ENCODE measurements at regions not wholly inside any gene's neighbourhood (a gene's known extent, or its start where the extent isn't known, plus 50 kb on each side); places are given as distances from the start of the nearest gene placed in this dataset.
"Not testable (repeated sequence)": the region's sequence is repeated elsewhere in the genome, so short reads cannot be mapped to it uniquely, and the experiment has no call there.

GRCh38 chr14:19268047-19268627 lies 166.0 kb downstream of the POTEG start:
- H3K27me3 ChIP-seq (ENCODE audit: insufficient read depth, poor library complexity, severe bottlenecking); H3K9me3 ChIP-seq (ENCODE audit: severe bottlenecking); H3K36me3 ChIP-seq (ENCODE audit: low read depth); H3K4me3 ChIP-seq (ENCODE audit: severe bottlenecking); DNase-seq (ENCODE audit: low spot score); H3K4me1 ChIP-seq (ENCODE audit: insufficient read depth, poor library complexity, severe bottlenecking); H3K27ac ChIP-seq (ENCODE audit: poor library complexity, severe bottlenecking); ATAC-seq (ENCODE audit: low read depth): not testable (repeated sequence)

GRCh38 chr14:19272235-19272634 lies 161.9 kb downstream of the POTEG start:
- not testable (repeated sequence) for H3K27me3 ChIP-seq (ENCODE audit: insufficient read depth, poor library complexity, severe bottlenecking); H3K27ac ChIP-seq (ENCODE audit: poor library complexity, severe bottlenecking); DNase-seq (ENCODE audit: low spot score); ATAC-seq (ENCODE audit: low read depth); H3K36me3 ChIP-seq (ENCODE audit: low read depth); H3K9me3 ChIP-seq (ENCODE audit: severe bottlenecking); H3K4me3 ChIP-seq (ENCODE audit: severe bottlenecking); H3K4me1 ChIP-seq (ENCODE audit: insufficient read depth, poor library complexity, severe bottlenecking)

GRCh38 chr14:19289669-19290068 lies 144.5 kb downstream of the POTEG start:
- H3K27me3 ChIP-seq (ENCODE audit: insufficient read depth, poor library complexity, severe bottlenecking); H3K4me3 ChIP-seq (ENCODE audit: severe bottlenecking); H3K4me1 ChIP-seq (ENCODE audit: insufficient read depth, poor library complexity, severe bottlenecking); H3K27ac ChIP-seq (ENCODE audit: poor library complexity, severe bottlenecking); H3K9me3 ChIP-seq (ENCODE audit: severe bottlenecking); H3K36me3 ChIP-seq (ENCODE audit: low read depth): not testable (repeated sequence)
- peak; percentile 11 for DNase-seq (ENCODE audit: low spot score)
- ATAC-seq (ENCODE audit: low read depth), result peak; percentile 70; the same call in 2 of the 3 replicates

- not testable (repeated sequence) for H3K9me3 ChIP-seq (ENCODE audit: severe bottlenecking); ATAC-seq (ENCODE audit: low read depth); H3K4me1 ChIP-seq (ENCODE audit: insufficient read depth, poor library complexity, severe bottlenecking); DNase-seq (ENCODE audit: low spot score); H3K36me3 ChIP-seq (ENCODE audit: low read depth); H3K27me3 ChIP-seq (ENCODE audit: insufficient read depth, poor library complexity, severe bottlenecking); H3K27ac ChIP-seq (ENCODE audit: poor library complexity, severe bottlenecking); H3K4me3 ChIP-seq (ENCODE audit: severe bottlenecking)
Observed at GRCh38 chr14:19300243-19300642, 133.9 kb downstream of the POTEG start.

GRCh38 chr14:19300838-19301237 lies 133.3 kb downstream of the POTEG start:
- not testable (repeated sequence) for H3K4me3 ChIP-seq (ENCODE audit: severe bottlenecking); H3K27me3 ChIP-seq (ENCODE audit: insufficient read depth, poor library complexity, severe bottlenecking); H3K36me3 ChIP-seq (ENCODE audit: low read depth); ATAC-seq (ENCODE audit: low read depth); H3K4me1 ChIP-seq (ENCODE audit: insufficient read depth, poor library complexity, severe bottlenecking); H3K9me3 ChIP-seq (ENCODE audit: severe bottlenecking); H3K27ac ChIP-seq (ENCODE audit: poor library complexity, severe bottlenecking)
- peak; percentile 28 for DNase-seq (ENCODE audit: low spot score)

GRCh38 chr14:19303844-19304243 lies 130.3 kb downstream of the POTEG start:
- H3K4me1 ChIP-seq (ENCODE audit: insufficient read depth, poor library complexity, severe bottlenecking); H3K9me3 ChIP-seq (ENCODE audit: severe bottlenecking); DNase-seq (ENCODE audit: low spot score); H3K4me3 ChIP-seq (ENCODE audit: severe bottlenecking); H3K36me3 ChIP-seq (ENCODE audit: low read depth); H3K27me3 ChIP-seq (ENCODE audit: insufficient read depth, poor library complexity, severe bottlenecking); H3K27ac ChIP-seq (ENCODE audit: poor library complexity, severe bottlenecking): not testable (repeated sequence)
- ATAC-seq (ENCODE audit: low read depth), result peak; percentile 7; the same call in 1 of the 3 replicates

- DNase-seq (ENCODE audit: low spot score); H3K36me3 ChIP-seq (ENCODE audit: low read depth); H3K27ac ChIP-seq (ENCODE audit: poor library complexity, severe bottlenecking); H3K4me1 ChIP-seq (ENCODE audit: insufficient read depth, poor library complexity, severe bottlenecking); H3K27me3 ChIP-seq (ENCODE audit: insufficient read depth, poor library complexity, severe bottlenecking); H3K9me3 ChIP-seq (ENCODE audit: severe bottlenecking); H3K4me3 ChIP-seq (ENCODE audit: severe bottlenecking): not testable (repeated sequence)
- peak; percentile 72 for ATAC-seq (ENCODE audit: low read depth)
Observed at GRCh38 chr14:19304442-19304841, 129.7 kb downstream of the POTEG start.

- H3K9me3 ChIP-seq (ENCODE audit: severe bottlenecking); H3K36me3 ChIP-seq (ENCODE audit: low read depth); H3K27me3 ChIP-seq (ENCODE audit: insufficient read depth, poor library complexity, severe bottlenecking); ATAC-seq (ENCODE audit: low read depth); H3K4me3 ChIP-seq (ENCODE audit: severe bottlenecking); H3K27ac ChIP-seq (ENCODE audit: poor library complexity, severe bottlenecking); H3K4me1 ChIP-seq (ENCODE audit: insufficient read depth, poor library complexity, severe bottlenecking); DNase-seq (ENCODE audit: low spot score): not testable (repeated sequence)
Observed at GRCh38 chr14:19304918-19305317, 129.2 kb downstream of the POTEG start.

- not testable (repeated sequence) for ATAC-seq (ENCODE audit: low read depth); H3K27me3 ChIP-seq (ENCODE audit: insufficient read depth, poor library complexity, severe bottlenecking); H3K27ac ChIP-seq (ENCODE audit: poor library complexity, severe bottlenecking); H3K4me3 ChIP-seq (ENCODE audit: severe bottlenecking); H3K36me3 ChIP-seq (ENCODE audit: low read depth); DNase-seq (ENCODE audit: low spot score); H3K4me1 ChIP-seq (ENCODE audit: insufficient read depth, poor library complexity, severe bottlenecking); H3K9me3 ChIP-seq (ENCODE audit: severe bottlenecking)
Observed at GRCh38 chr14:19305776-19306175, 128.4 kb downstream of the POTEG start.

- DNase-seq (ENCODE audit: low spot score); H3K9me3 ChIP-seq (ENCODE audit: severe bottlenecking); ATAC-seq (ENCODE audit: low read depth); H3K4me1 ChIP-seq (ENCODE audit: insufficient read depth, poor library complexity, severe bottlenecking); H3K36me3 ChIP-seq (ENCODE audit: low read depth); H3K27ac ChIP-seq (ENCODE audit: poor library complexity, severe bottlenecking); H3K4me3 ChIP-seq (ENCODE audit: severe bottlenecking); H3K27me3 ChIP-seq (ENCODE audit: insufficient read depth, poor library complexity, severe bottlenecking): not testable (repeated sequence)
Observed at GRCh38 chr14:19306405-19306804, 127.7 kb downstream of the POTEG start.

GRCh38 chr14:19311023-19311422 lies 123.1 kb downstream of the POTEG start:
- not testable (repeated sequence) for H3K27me3 ChIP-seq (ENCODE audit: insufficient read depth, poor library complexity, severe bottlenecking); H3K9me3 ChIP-seq (ENCODE audit: severe bottlenecking); H3K4me3 ChIP-seq (ENCODE audit: severe bottlenecking); H3K4me1 ChIP-seq (ENCODE audit: insufficient read depth, poor library complexity, severe bottlenecking); H3K36me3 ChIP-seq (ENCODE audit: low read depth); H3K27ac ChIP-seq (ENCODE audit: poor library complexity, severe bottlenecking); DNase-seq (ENCODE audit: low spot score)
- ATAC-seq (ENCODE audit: low read depth), result peak; percentile 65; the same call in 2 of the 3 replicates

- H3K4me3 ChIP-seq (ENCODE audit: severe bottlenecking); H3K9me3 ChIP-seq (ENCODE audit: severe bottlenecking); H3K36me3 ChIP-seq (ENCODE audit: low read depth); H3K4me1 ChIP-seq (ENCODE audit: insufficient read depth, poor library complexity, severe bottlenecking); DNase-seq (ENCODE audit: low spot score); H3K27ac ChIP-seq (ENCODE audit: poor library complexity, severe bottlenecking); ATAC-seq (ENCODE audit: low read depth); H3K27me3 ChIP-seq (ENCODE audit: insufficient read depth, poor library complexity, severe bottlenecking): not testable (repeated sequence)
Observed at GRCh38 chr14:19330678-19331077, 103.5 kb downstream of the POTEG start.
